ENCODE measurements at regions not wholly inside any gene's neighbourhood (a gene's known extent, or its start where the extent isn't known, plus 50 kb on each side); places are given as distances from the start of the nearest gene placed in this dataset.
"Not testable (repeated sequence)": the region's sequence is repeated elsewhere in the genome, so short reads cannot be mapped to it uniquely, and the experiment has no call there.

DNA sequence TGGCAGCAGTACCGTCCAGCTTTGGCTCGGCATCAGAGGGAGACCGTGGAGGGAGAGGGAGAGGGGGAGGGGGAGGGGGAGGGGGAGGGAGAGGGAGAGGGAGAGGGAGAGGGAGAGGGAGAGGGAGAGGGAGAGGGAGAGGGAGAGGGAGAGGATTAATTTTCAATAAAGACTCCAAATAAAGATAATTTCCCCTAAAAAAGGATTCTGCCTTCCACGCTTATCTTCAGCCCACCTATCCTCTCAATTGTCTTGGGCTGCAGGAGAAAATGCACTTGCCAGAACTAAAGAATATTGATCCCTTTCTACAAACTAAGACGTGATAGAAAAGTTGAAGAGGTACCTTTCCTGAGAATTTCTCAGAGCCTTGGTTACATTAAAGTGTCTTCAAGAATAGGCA, 206.9 kb upstream of the CBLB start:
- not testable (repeated sequence) for H3K36me3 ChIP-seq (ENCODE audit: insufficient read depth, low read length); H3K9me3 ChIP-seq (replicated peaks; ENCODE audit: low read length)

DNA sequence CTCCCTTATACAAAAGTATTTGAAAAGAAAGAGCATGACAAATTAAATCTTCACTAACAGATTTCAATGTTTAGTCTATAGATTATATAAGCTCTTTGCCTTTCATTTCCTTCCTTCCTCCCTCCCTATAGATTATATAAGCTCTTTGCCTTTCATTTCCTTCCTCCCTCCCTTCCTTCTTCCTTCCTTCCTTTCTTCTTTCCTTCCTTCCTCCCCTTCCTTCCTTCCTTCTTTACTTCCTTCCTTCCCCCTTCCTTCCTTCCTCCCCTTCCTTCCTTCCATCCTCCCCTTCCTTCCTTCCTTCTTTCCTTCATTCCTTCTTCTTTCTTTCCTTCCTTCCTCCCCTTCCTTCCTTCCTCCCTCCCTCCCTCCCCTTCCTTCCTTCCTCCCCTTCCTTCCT, 209.8 kb upstream of the CBLB start:
- Histone ChIP-seq H3K9me3 (replicated peaks; ENCODE audit: low read length) (no peaks in the 10 kb centered on the region), H3K27me3 (ENCODE audit: control insufficient read depth, insufficient read depth, low read length) (no peaks in the 10 kb centered on the region), H3K9ac (ENCODE audit: low read depth, low read length) (no peak overlapping the region), H3K4me3 (ENCODE audit: low read length) (no peak overlapping the region), H3K4me2 (ENCODE audit: low read length) (no peak overlapping the region), H3K4me1 (ENCODE audit: control insufficient read depth, insufficient read depth, low read length) (no peaks in the 10 kb centered on the region), H3K36me3 (ENCODE audit: insufficient read depth, low read length) (no peaks in the 10 kb centered on the region)

More for the DNA sequence above, 206.9 kb upstream of the CBLB start:
- H3K27me3 ChIP-seq (ENCODE audit: control insufficient read depth, insufficient read depth, low read length); H3K9ac ChIP-seq (ENCODE audit: low read depth, low read length); H3K4me2 ChIP-seq (ENCODE audit: low read length); H3K4me3 ChIP-seq (ENCODE audit: low read length); H3K4me1 ChIP-seq (ENCODE audit: control insufficient read depth, insufficient read depth, low read length): not testable (repeated sequence)

DNA sequence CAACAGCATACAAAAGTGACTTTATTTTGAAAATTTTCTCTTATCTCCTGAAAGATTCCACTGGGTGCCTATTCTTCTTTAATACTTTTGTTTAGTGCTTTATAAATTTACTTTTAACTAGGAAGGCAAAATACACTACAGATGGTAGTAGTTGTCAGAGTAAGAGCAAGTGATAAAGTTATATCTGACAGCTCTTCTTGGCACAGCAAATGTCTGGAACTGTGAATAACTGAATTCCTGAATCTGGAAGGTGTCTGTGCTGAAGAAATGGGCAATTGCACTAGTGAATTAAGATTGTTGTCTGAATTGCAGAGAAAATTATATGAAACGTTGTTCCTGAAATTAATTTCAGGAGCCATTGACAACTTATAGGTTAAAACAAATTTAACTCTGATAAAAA, 213.8 kb upstream of the CBLB start:
- H3K9ac ChIP-seq (ENCODE audit: low read depth, low read length): no peak overlapping the region
- H3K36me3 ChIP-seq (ENCODE audit: insufficient read depth, low read length): no peaks in the 10 kb centered on the region
- no peaks in the 10 kb centered on the region for H3K27me3 ChIP-seq (ENCODE audit: control insufficient read depth, insufficient read depth, low read length)
- no peak overlapping the region for H3K4me2 ChIP-seq (ENCODE audit: low read length)
- H3K4me3 ChIP-seq (ENCODE audit: low read length): no peak overlapping the region
- no peaks in the 10 kb centered on the region for H3K4me1 ChIP-seq (ENCODE audit: control insufficient read depth, insufficient read depth, low read length)
- no peaks in the 10 kb centered on the region for H3K9me3 ChIP-seq (replicated peaks; ENCODE audit: low read length)

DNA sequence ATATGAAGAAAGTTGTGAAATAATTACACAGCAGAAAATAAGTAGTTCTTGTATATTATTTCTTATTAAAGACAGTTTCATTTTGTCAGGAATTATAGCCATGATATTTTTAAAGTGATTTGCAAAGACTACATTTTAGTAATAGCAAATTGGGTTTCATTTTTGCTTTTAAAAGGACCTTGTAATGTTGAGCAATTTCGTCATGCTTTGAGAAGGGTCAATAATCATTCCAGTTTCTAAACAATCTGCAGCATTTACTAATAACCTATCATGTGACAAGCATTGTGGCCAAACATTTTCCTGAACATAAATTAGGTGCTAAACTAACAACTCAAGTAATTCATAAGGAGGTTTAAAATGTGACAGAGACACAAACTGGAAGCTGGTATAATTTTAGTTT, 214.4 kb upstream of the CBLB start:
- Histone ChIP-seq H3K4me3 (ENCODE audit: low read length) (no peak overlapping the region), H3K9me3 (replicated peaks; ENCODE audit: low read length) (no peaks in the 10 kb centered on the region), H3K27me3 (ENCODE audit: control insufficient read depth, insufficient read depth, low read length) (no peaks in the 10 kb centered on the region), H3K4me1 (ENCODE audit: control insufficient read depth, insufficient read depth, low read length) (no peaks in the 10 kb centered on the region), H3K36me3 (ENCODE audit: insufficient read depth, low read length) (no peaks in the 10 kb centered on the region), H3K9ac (ENCODE audit: low read depth, low read length) (no peak overlapping the region), H3K4me2 (ENCODE audit: low read length) (no peak overlapping the region)

DNA sequence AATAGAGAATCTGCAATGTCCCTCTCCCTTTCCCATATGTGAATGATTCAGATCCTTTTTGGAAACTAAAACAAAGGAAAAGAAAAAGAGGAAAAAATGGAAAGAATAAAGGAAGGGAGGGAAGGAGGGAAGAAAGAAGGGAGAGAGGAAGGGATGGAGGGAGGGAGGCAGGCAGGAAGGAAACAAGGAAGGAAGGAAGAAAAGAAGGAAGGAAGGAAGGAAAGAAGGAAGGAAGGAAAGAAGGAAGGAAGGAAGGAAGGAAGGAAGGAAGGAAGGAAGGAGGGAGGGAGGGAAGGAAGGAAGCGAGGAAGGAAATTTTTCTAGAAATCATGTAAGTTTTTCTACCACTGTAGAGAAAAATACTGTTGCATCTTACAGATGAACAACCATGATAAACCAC, 215.0 kb upstream of the CBLB start:
- H3K4me1 ChIP-seq (ENCODE audit: control insufficient read depth, insufficient read depth, low read length): no peaks in the 10 kb centered on the region
- H3K9me3 ChIP-seq (replicated peaks; ENCODE audit: low read length): no peaks in the 10 kb centered on the region
- no peak overlapping the region for H3K4me3 ChIP-seq (ENCODE audit: low read length)
- no peak overlapping the region for H3K9ac ChIP-seq (ENCODE audit: low read depth, low read length)
- no peaks in the 10 kb centered on the region for H3K27me3 ChIP-seq (ENCODE audit: control insufficient read depth, insufficient read depth, low read length)
- no peaks in the 10 kb centered on the region for H3K36me3 ChIP-seq (ENCODE audit: insufficient read depth, low read length)
- H3K4me2 ChIP-seq (ENCODE audit: low read length): no peak overlapping the region

DNA sequence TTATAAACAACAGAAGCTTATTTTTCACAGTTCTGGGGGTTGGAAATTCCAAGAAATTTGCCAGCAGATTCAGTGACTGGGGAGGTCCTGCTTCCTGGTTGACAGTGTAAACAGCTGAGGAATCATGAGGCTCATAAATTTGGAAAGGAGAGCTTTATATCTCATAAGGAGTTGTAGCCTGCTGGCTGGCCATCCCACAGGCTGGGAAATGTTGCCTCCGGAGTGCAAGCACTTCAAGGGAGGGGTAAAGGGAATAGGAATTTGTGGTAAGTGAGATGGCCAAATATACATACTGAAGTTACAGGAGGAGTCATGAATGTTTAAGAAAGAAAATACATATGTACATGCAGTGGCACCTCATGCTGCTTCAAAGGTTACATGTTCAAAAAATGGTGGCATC, 217.2 kb upstream of the CBLB start:
- Histone ChIP-seq H3K9me3 (replicated peaks; ENCODE audit: low read length) (no peaks in the 10 kb centered on the region), H3K27me3 (ENCODE audit: control insufficient read depth, insufficient read depth, low read length) (no peaks in the 10 kb centered on the region), H3K4me2 (ENCODE audit: low read length) (no peak overlapping the region), H3K4me1 (ENCODE audit: control insufficient read depth, insufficient read depth, low read length) (no peaks in the 10 kb centered on the region), H3K9ac (ENCODE audit: low read depth, low read length) (no peak overlapping the region), H3K4me3 (ENCODE audit: low read length) (no peak overlapping the region), H3K36me3 (ENCODE audit: insufficient read depth, low read length) (no peaks in the 10 kb centered on the region)

DNA sequence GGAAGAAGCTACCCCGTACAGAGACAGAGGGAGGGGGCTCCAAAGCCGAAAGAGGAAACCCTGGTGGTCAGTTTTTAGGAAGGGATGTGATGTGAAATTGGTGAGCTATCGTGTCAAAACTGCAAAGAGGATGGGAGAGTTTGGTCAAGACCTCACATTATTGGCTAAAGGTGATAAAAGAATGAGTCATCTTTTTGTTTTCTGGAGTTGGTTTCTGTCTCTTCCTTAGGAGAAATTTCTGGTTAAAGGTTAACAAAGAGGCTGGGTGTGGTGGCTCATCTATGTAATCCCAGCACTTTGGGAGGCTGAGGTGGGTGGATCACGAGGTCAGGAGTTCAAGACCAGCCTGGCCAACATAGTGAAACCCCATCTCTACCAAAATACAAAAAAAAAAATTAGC, 217.8 kb upstream of the CBLB start:
- H3K27me3 ChIP-seq (ENCODE audit: control insufficient read depth, insufficient read depth, low read length): no peaks in the 10 kb centered on the region
- H3K36me3 ChIP-seq (ENCODE audit: insufficient read depth, low read length): no peaks in the 10 kb centered on the region
- no peaks in the 10 kb centered on the region for H3K4me1 ChIP-seq (ENCODE audit: control insufficient read depth, insufficient read depth, low read length)
- H3K4me3 ChIP-seq (ENCODE audit: low read length): no peak overlapping the region
- H3K9me3 ChIP-seq (replicated peaks; ENCODE audit: low read length): no peaks in the 10 kb centered on the region
- H3K4me2 ChIP-seq (ENCODE audit: low read length): no peak overlapping the region
- no peak overlapping the region for H3K9ac ChIP-seq (ENCODE audit: low read depth, low read length)

DNA sequence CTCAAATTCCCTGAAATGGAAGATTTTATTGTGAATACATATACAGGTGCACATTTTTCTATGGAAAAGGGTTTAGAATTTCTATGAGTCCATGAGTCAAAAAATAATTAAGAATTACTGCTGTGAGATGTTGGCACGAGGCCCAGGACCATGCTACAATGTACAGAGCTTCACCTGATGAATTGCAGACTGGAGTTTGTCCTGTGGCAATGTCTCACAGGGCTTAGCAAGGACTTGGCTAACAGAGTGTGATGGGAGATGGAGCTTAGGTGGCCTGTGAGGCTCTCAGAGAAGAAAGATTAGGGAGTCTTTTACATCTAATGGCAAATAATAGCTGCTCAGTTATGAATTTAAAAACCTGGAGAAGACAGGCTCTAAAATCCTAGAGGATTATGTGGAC, 219.5 kb upstream of the CBLB start:
- H3K4me1 ChIP-seq (ENCODE audit: control insufficient read depth, insufficient read depth, low read length): no peaks in the 10 kb centered on the region
- no peaks in the 10 kb centered on the region for H3K27me3 ChIP-seq (ENCODE audit: control insufficient read depth, insufficient read depth, low read length)
- no peak overlapping the region for H3K9ac ChIP-seq (ENCODE audit: low read depth, low read length)
- no peak overlapping the region for H3K4me3 ChIP-seq (ENCODE audit: low read length)
- H3K36me3 ChIP-seq (ENCODE audit: insufficient read depth, low read length): no peaks in the 10 kb centered on the region
- H3K4me2 ChIP-seq (ENCODE audit: low read length): no peak overlapping the region
- no peaks in the 10 kb centered on the region for H3K9me3 ChIP-seq (replicated peaks; ENCODE audit: low read length)

DNA sequence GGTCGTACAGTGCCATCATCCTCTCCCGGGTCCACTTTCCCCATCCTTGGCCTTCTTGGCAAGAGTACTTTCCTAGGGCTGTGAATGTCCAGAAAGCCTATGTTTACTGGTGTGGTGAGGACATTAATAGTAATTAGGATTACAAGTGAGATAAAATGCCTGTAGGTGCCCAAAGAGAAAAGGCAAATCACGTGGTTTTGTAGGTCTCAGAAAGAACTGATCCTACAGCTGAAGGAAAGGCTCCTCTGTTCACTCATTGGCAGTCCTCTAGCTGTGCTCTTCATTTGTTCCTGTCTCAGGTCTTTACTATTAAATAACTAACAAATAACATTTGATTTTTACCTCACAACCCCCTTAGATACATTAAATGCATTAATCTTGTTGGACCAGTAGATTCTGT, 220.1 kb upstream of the CBLB start:
- Histone ChIP-seq H3K4me1 (ENCODE audit: control insufficient read depth, insufficient read depth, low read length) (no peaks in the 10 kb centered on the region), H3K9me3 (replicated peaks; ENCODE audit: low read length) (no peaks in the 10 kb centered on the region), H3K27me3 (ENCODE audit: control insufficient read depth, insufficient read depth, low read length) (no peaks in the 10 kb centered on the region)

DNA sequence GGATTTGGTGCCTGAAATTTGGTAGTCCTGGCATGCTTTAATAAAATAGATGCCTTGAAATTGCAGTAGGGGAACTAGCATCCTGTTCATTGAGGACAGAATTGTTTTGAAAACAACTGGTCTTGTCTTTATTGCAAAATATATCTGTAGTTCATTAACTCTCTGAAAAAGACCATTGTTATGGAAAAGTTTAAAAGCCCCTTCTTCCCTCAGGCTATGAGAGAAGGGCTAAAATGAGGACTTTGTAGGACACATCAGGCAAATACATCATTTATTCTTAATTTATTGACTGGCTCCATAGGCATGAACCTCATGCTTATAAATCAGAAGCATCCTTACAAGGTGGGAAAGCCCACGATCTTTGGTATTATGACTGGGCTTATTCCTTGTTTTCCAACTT, 221.0 kb upstream of the CBLB start:
- Histone ChIP-seq H3K9ac (ENCODE audit: low read depth, low read length) (no peak overlapping the region), H3K9me3 (replicated peaks; ENCODE audit: low read length) (no peaks in the 10 kb centered on the region), H3K27me3 (ENCODE audit: control insufficient read depth, insufficient read depth, low read length) (no peaks in the 10 kb centered on the region), H3K4me2 (ENCODE audit: low read length) (no peak overlapping the region), H3K4me3 (ENCODE audit: low read length) (no peak overlapping the region), H3K36me3 (ENCODE audit: insufficient read depth, low read length) (no peaks in the 10 kb centered on the region), H3K4me1 (ENCODE audit: control insufficient read depth, insufficient read depth, low read length) (no peaks in the 10 kb centered on the region)

More for the DNA sequence above, 220.1 kb upstream of the CBLB start:
- Histone ChIP-seq H3K4me3 (ENCODE audit: low read length) (no peak overlapping the region), H3K9ac (ENCODE audit: low read depth, low read length) (no peak overlapping the region), H3K4me2 (ENCODE audit: low read length) (no peak overlapping the region), H3K36me3 (ENCODE audit: insufficient read depth, low read length) (no peaks in the 10 kb centered on the region)

DNA sequence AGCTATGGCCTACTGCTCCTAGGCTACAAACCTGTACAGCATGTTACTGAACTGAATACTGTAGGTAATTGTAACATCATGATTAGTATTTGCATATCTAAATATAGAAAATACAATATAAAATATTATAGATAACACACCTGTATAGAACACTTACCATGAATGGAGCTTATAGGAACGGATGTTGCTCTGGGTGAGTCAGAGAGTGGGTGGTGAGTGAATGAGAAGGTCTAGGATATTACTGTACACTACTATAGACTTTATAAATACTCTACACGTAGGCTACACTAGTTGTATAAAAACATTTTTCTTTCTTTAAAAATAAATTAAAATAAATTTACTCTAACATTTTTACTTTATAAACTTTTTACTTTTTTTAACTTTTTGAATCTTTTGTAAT, 224.0 kb upstream of the CBLB start:
- no peaks in the 10 kb centered on the region for H3K27me3 ChIP-seq (ENCODE audit: control insufficient read depth, insufficient read depth, low read length)
- H3K36me3 ChIP-seq (ENCODE audit: insufficient read depth, low read length): no peaks in the 10 kb centered on the region
- no peak overlapping the region for H3K4me3 ChIP-seq (ENCODE audit: low read length)
- H3K9me3 ChIP-seq (replicated peaks; ENCODE audit: low read length): no peaks in the 10 kb centered on the region
- no peak overlapping the region for H3K9ac ChIP-seq (ENCODE audit: low read depth, low read length)
- H3K4me1 ChIP-seq (ENCODE audit: control insufficient read depth, insufficient read depth, low read length): no peaks in the 10 kb centered on the region
- no peak overlapping the region for H3K4me2 ChIP-seq (ENCODE audit: low read length)

DNA sequence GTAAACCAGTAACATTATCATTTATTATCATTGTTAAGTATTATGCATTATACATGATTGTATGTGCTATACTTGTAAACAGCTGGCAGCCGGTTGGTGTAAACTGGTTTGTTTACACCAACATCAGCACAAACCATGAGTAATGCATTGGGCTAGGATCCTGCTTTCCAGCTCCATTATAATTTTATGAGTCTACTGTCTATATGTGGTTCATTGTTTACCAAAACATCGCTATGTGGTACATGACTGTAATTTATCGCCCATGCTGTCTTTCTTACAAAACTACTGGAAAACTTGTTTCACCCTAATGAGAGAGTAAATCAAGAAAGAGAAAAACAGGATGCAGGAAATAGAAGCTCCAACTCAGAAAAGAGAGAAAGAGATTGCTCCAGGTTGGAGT, 224.8 kb upstream of the CBLB start:
- H3K9me3 ChIP-seq (replicated peaks; ENCODE audit: low read length): no peaks in the 10 kb centered on the region
- H3K4me2 ChIP-seq (ENCODE audit: low read length): no peak overlapping the region
- H3K4me1 ChIP-seq (ENCODE audit: control insufficient read depth, insufficient read depth, low read length): no peaks in the 10 kb centered on the region
- H3K4me3 ChIP-seq (ENCODE audit: low read length): no peak overlapping the region
- H3K9ac ChIP-seq (ENCODE audit: low read depth, low read length): no peak overlapping the region
- H3K27me3 ChIP-seq (ENCODE audit: control insufficient read depth, insufficient read depth, low read length): no peaks in the 10 kb centered on the region
- H3K36me3 ChIP-seq (ENCODE audit: insufficient read depth, low read length): no peaks in the 10 kb centered on the region

Measured in skeletal muscle satellite cell (primary cell).